ENCODE measurements at regions not wholly inside any gene's neighbourhood (a gene's known extent, or its start where the extent isn't known, plus 50 kb on each side); places are given as distances from the start of the nearest gene placed in this dataset.

- no peak overlapping the region for H3K27ac ChIP-seq
- intact Hi-C loops (cut with DNase I): no loop called here
- no peaks in the 10 kb centered on the region for H3K4me1 ChIP-seq
- no peak for TF ChIP-seq CTCF (IDR thresholded peaks at IDR 0.05)
- H3K36me3 ChIP-seq: no peaks in the 10 kb centered on the region
- H3K27me3 ChIP-seq: no peaks in the 10 kb centered on the region
- H3K4me3 ChIP-seq: no peak overlapping the region
- DNase-seq (ENCODE audit: low spot score in 2 of 2): no peak
- no peaks in the 10 kb centered on the region for H3K9me3 ChIP-seq
These were observed 239.3 kb downstream of the LMO4 start for GRCh38 chr1:87568005-87568404.

GRCh38 chr1:87568911-87569310 lies 240.2 kb downstream of the LMO4 start:
- Histone ChIP-seq H3K4me3 (no peak overlapping the region), H3K36me3 (no peaks in the 10 kb centered on the region), H3K9me3 (no peaks in the 10 kb centered on the region), H3K27me3 (no peaks in the 10 kb centered on the region), H3K4me1 (no peaks in the 10 kb centered on the region), H3K27ac (no peak overlapping the region)
- no peak for TF ChIP-seq CTCF (IDR thresholded peaks at IDR 0.05)
- intact Hi-C loops (cut with DNase I): no loop called here
- DNase-seq (ENCODE audit: low spot score in 2 of 2): no peak

- Histone ChIP-seq H3K27me3 (no peaks in the 10 kb centered on the region), H3K9me3 (no peaks in the 10 kb centered on the region), H3K36me3 (no peaks in the 10 kb centered on the region), H3K27ac (no peak overlapping the region), H3K4me3 (no peak overlapping the region), H3K4me1 (no peaks in the 10 kb centered on the region)
- DNase-seq (ENCODE audit: low spot score in 2 of 2): no peak
- no peak for TF ChIP-seq CTCF (IDR thresholded peaks at IDR 0.05)
- intact Hi-C loops (cut with DNase I): no loop called here
These were observed 243.3 kb downstream of the LMO4 start for GRCh38 chr1:87572008-87572407.

- intact Hi-C loops (cut with DNase I): no loop called here
- Histone ChIP-seq H3K9me3 (no peaks in the 10 kb centered on the region), H3K4me1 (no peaks in the 10 kb centered on the region), H3K27me3 (no peaks in the 10 kb centered on the region), H3K36me3 (no peaks in the 10 kb centered on the region), H3K4me3 (no peak overlapping the region), H3K27ac (no peak overlapping the region)
- no peak for DNase-seq (ENCODE audit: low spot score in 2 of 2)
- no peak for TF ChIP-seq CTCF (IDR thresholded peaks at IDR 0.05)
These were observed 244.2 kb downstream of the LMO4 start for GRCh38 chr1:87572891-87573290.

GRCh38 chr1:87575528-87575927 lies 246.8 kb downstream of the LMO4 start:
- H3K4me1 ChIP-seq: no peaks in the 10 kb centered on the region
- no peaks in the 10 kb centered on the region for H3K36me3 ChIP-seq
- no peak for DNase-seq (ENCODE audit: low spot score in 2 of 2)
- H3K27ac ChIP-seq: no peak overlapping the region
- no peaks in the 10 kb centered on the region for H3K27me3 ChIP-seq
- no peak for TF ChIP-seq CTCF (IDR thresholded peaks at IDR 0.05)
- H3K9me3 ChIP-seq: no peaks in the 10 kb centered on the region
- H3K4me3 ChIP-seq: no peak overlapping the region
- intact Hi-C loops (cut with DNase I): no loop called here

GRCh38 chr1:87578464-87578863 lies 249.8 kb downstream of the LMO4 start:
- intact Hi-C loops (cut with DNase I): no loop called here
- Histone ChIP-seq H3K36me3 (no peaks in the 10 kb centered on the region), H3K4me1 (no peaks in the 10 kb centered on the region), H3K4me3 (no peak overlapping the region), H3K9me3 (no peaks in the 10 kb centered on the region), H3K27ac (no peak overlapping the region), H3K27me3 (no peaks in the 10 kb centered on the region)
- no peak for DNase-seq (ENCODE audit: low spot score in 2 of 2)
- TF ChIP-seq CTCF (IDR thresholded peaks at IDR 0.05): no peak

Data from ascending aorta (tissue), 2 donors.